EL (cell line): ENCODE measurements at regions not wholly inside any gene's neighbourhood (a gene's known extent, or its start where the extent isn't known, plus 50 kb on each side); places are given as distances from the start of the nearest gene placed in this dataset.

Experiments used
- DNase-seq: peaks from one replicate; pipeline ENCODE4 v3.0.0-alpha.2; 2016

DNA sequence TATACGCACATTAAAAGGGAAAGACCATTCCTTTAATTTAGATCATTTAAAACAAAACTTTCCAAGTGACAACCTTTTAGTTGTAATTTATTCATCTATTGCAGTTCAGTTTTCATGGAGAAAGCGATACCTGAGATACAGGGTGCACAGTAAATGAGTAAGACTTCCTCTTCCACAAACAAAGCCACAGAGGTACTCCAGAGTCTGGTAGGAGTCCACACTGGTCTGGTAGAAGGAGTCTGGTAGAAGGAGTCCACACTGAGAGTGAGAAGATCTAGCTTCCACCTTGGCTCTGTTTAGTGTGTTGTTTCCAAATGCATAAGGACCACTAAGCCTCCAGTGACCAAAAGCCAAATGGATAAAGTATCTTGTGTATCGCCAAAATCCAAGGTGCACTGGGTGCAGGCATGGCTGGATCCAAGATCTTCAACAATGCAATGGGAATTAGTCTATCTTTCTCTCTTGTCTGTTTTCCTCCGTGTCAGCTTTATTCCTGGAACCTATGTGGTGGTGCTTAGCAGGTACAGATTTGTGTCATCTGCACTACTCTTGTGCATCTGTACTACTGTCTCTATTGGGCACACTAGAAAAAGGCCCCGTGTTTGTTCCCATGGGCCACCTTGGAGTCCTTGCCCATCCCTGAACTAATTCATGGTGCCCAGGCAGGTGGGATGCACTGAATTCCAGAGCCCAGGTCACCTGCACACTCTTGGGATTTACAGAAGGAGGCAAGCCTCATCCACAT lies 331.1 kb downstream of the BCL11B start:
- no peak for DNase-seq

DNA sequence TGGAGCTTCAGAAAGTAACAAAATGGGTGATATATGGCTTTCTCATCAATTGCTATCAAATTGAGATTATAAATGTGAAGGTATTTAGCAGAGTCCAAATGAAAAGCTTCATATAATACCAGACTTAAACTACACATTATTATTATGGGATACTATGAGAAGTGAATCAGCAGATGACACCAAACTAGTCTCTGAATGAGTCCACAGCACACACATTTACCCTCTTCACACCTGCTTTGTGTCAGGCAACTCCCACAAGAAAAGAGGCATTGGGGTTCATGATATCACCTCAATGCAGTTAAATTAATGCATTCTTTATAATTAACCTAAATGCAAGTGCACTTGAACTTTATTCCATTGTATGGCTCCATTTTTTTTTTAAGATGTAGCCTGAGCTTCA lies 330.5 kb downstream of the BCL11B start:
- DNase-seq: no peak

DNA sequence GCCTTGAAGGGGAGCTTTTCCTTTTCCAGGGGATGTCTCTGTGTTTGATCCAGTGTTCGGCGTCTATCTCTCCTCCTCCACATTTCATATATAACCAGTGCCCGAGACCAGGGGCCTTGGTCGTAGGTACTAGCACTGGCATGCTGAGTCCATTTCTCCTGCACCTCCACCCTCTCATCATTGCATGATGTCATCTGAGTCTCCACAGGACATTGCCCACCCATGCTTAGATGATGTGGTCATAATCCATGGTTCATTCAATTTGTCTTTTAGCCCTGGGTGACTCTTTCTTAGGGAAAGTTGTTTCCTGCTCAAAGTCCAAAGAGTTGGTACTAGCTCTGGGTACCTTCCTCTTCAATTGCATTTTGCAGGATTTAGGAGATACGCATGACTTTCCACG lies 328.1 kb downstream of the BCL11B start:
- DNase-seq: no peak

DNA sequence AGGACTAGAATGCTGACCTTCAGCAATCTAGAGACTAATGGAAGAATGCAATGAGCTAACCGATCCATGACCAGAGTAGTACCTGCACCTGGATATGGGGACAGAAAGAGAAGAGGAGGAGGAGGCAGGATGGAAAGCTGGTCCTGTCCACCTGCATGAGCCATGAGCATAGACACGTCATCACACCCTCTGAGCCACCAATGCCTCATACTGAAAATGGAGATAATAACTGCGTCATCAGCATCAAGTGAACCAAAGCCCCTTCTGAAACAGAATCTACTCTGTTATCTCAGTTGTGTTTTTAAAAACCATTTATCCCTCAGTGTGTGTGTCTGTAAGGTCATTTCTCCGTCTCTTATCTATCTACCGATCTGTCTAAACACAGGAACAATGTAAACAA lies 327.0 kb downstream of the BCL11B start:
- DNase-seq: no peak

DNA sequence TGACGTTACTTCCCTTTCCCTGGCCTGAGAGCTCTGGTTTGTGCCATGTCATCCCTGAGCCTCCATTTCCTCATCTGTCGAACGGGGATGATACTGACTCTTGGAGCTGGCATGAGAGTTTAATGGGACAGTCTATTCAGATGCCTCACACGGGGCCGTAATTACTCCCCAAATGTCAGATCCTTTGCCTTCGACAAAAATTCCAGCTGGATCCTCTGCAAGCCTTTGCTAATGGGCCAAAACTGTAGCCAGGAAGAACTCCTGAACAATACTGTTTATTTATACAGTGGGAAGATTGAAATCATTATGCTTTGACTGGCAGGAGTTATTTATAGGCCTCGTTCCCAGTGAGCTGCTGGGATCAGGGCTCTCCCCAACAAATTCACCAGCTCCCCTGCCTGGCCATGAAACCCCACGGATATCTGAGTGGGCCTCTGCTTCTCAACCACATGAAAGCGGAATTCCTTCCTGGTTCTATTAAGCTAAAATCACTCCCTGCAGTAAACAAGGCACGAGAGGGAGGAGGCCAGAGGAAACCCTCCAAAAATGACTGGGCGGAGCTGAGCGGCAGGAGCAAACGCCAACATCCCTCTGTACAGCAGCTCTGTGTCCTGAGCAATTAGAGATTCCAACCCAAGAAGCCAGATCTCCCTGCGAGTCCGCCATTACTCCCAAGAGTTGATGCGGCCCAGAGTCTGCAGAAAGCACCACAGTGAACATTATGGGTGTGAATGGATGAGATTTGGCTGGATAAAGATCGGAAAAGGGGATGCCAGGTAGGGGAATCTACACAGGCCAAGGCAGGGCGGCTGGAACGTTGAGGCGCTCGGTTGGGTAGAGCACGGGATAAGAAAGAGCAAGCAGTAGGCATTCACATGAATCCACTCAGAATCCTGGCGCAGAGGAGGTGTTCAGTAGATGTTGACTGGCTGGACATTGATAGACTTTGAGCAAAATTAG lies 326.1 kb downstream of the BCL11B start:
- no peak for DNase-seq

DNA sequence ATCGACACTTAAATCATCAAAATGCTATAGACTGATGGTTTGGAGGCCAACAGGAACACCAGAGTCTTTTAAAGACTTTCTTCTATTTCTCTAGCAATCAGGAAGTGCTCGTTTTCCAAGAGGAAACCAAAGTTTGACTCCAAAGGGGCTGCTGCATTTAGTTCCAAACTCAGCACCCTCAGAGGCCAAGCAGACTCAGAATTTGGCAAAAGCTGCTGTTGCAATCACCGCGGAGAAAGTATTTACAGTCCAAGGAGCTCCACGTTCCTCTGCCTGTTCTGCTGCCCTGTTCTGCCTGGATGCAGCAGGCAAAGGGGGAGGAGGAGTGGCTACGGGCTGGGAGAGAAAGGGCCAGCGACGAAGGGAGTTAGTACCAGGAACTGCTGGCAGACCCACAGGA lies 325.1 kb downstream of the BCL11B start:
- no peak for DNase-seq

DNA sequence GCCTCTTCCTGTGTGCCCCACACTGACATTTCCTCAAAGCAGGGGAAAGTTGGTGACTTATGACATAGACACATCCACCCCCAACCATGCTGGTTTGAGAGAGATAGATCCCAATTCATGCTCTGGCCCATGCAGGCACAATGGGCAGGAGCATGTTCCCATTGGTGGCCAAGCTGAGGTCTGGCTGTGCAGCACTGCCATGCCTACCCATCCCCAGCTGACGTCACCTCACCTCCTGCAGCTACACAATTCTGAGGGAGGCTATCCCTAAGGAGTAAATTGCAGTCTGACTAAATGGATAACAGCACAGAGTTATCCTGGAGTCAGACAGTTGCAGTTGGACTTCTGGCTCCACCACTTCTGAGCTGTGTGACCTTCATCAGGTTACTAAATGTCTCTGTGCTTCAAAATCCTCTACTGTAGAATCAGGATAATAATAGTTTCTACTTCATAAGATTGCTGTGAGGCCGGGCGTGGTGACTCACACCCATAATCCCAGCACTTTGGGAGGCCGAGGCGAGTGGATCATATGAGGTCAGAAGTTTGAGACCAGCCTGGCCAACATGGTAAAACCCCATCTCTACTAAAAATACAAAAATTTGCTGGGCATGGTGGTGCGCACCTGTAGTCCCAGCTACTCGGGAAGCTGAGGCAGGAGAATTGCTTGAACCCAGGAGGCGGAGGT lies 323.9 kb downstream of the BCL11B start:
- DNase-seq: no peak

DNA sequence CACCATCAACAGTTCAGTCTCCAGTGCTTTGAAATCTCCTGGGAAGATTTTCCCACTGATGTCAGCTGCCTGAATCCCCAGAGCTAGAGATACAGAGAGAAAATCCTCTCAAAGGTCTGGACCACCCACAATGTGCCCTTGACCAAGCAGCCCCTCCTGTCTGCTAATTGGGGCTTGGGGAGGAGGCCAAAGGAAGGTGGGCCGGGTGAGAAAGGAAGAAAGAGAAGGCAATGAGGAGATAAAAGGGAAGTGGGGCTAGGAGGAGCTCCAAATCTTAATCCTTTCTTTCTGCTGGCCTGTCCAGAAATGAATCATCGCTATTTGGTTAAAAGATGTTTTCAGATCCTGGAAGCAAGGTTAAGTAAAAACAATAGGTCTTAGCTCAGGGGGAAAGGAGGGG lies 322.9 kb downstream of the BCL11B start:
- no peak for DNase-seq

DNA sequence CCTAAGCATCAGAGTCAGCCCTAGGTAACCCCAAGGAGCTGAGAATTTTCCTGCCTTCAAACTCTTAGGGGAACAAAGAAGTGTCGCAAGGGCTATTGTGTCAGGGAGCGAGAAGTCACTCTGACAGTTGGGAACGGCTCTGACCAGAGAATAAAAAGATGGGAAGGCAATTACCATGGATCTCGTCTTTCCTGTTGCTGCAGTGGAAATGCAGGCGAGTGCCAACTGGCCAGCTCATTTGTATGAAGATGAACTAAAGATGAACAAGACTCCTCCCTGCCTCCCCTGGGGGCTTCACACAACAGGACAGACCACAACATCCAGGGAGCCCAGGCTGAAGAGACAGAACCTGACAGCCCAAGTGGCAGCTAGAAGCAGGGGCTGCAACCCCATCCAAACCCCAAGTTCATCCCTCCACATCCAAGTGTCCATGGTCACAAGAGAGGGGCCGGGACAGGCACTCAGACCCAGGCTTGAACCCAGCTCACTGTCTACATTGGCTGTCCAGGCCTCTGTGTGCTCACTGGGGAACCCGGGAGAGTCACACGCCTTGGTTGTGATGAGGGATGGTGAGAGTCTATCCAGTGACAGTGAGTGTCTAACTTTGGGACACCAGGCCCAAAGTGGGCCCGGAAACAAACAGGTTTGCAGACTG lies 322.4 kb downstream of the BCL11B start:
- DNase-seq: no peak

DNA sequence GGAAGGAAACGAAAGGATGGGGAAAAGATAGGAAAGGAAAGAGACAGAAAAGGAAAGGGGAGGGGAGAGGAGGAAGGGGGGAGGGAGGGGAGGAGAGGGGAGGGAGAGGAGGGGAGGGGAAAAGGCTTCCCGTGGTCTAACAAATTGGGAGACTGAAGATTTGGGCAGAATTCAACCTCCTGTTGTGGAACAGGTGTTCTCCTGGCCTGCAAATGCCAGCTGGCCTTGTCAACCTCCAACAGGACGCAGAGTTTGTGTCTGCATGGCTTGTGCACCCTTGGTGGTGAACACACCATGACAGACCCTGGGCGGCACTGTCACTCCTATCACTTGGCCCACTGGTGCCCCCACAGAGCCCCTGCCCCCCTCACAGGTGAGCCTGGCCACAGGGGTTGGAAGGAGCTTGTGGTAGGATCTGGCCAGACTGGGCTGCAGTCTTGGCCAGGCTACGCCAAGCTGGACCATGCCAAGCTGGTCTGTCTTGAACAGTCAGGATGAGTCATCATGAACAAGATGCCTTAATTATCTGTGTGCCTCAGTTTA lies 321.6 kb downstream of the BCL11B start:
- DNase-seq: no peak

DNA sequence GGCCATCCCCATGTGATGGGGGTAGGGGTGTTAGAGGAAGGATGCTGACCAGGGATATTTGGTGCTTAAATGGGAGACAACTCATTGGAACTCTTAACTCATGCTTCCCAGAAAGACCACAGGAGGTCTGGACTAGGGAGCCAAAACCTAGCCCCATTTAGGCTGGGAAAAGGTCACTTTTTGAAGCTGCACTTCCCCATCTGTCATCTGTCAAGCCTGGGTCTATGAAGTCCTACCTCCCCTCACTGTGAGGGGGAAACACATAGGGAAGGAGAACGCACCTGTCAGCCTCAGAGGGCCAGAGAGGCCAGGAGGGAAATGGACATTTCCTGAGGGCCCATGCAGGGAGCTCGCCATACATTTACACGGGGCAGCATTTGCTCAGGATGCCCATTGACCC lies 321.0 kb downstream of the BCL11B start:
- no peak for DNase-seq

DNA sequence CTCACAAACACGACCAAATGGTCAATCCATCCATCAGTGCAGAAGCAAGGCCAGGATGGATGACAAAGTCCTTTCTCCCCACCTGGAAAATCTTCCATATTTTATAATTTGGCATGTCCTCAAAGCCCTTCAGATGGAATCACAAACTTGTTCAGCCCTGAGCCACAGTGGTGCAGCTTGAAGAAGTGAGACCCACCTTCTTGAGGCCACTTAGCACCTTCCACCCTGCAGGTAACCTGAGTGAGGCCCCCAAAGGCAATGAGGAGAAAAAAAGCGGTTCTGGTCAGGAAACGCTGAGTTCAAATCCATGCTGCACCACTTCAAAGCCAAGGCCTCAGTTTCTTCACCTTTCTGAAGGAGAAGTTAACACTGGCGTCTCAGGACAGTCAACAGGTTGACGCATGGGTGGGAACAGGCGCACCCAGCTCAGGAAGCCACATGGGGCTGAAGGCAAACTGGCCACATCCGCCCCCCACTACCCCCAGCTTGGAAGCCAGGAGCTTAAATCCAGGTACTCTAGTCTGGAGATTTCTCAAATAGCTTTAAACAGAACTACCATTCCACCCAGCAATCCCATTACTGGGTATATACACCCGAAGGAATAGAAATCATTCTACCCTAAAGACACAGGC lies 320.4 kb downstream of the BCL11B start:
- DNase-seq: no peak

DNA sequence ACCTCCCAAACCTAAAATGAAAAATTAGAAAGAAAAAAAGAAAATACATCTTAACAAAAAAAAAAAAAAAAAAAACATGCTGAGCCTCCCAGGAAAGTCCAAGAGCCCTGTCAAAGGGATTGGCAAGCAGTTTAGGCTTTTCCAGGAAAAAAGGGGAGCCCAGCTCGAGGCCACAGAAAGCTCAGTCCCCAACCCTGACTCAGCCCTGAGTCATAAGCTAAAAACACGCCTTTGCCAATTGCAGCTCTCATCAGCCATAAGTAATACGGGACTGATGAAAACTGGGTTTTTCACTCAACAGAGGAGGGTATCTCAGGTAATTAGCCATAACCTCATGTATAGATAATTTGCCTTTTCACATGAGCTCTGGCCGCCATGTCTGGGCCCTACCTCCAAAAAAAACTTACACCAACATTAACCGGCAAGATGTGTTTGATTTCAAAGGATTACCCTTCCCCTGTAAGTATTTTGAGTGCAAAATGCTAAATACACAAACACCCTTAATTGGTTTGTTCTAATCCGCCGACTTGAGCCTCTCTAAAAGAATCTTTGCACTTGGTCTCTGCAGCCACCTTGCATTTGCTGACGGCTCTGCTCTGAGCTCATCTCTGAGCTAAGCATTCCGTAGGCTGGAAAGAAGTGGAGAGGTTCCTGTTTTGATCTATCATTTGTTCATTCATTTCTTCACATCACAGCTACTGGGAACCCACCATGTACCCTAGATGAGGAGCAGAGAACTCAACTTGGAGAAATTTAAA lies 319.2 kb downstream of the BCL11B start:
- no peak for DNase-seq

DNA sequence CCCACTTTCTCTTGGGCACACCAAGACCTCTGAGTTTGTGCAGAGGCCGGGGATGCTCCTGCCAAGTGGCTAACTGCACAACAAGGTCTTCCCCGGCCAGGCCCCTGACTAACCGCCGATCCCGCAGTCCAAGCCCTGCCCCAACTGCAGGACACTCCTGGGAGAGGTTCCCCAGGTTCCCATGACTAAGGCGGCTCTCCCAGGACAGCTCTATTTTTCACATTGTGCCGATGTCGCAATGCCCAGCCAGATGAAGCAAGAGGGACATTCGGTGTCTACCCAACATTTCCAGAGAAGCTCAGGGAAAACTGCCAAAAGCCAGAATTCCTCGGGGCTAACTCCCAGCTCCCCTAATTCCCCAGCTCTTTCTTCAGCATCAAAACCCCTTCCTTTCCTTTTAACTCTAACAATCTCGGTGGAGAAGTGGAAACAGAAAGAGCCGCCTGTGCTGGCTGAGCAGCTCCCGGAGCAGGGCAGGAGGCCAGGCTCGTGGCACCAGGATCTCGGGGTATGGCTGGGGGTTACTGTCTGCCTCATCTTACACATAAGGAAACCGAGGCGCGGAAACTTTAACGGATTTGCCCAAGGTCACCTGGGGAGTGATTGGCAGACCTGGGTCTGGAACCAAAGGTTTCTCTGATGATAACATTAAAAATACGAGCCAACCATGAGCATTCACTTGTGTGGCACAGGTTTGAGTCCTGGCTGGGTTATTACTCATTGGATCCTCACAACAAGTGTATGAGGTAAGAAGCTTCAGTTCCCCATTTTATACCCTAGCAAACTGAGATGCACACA lies 318.2 kb downstream of the BCL11B start:
- no peak for DNase-seq

DNA sequence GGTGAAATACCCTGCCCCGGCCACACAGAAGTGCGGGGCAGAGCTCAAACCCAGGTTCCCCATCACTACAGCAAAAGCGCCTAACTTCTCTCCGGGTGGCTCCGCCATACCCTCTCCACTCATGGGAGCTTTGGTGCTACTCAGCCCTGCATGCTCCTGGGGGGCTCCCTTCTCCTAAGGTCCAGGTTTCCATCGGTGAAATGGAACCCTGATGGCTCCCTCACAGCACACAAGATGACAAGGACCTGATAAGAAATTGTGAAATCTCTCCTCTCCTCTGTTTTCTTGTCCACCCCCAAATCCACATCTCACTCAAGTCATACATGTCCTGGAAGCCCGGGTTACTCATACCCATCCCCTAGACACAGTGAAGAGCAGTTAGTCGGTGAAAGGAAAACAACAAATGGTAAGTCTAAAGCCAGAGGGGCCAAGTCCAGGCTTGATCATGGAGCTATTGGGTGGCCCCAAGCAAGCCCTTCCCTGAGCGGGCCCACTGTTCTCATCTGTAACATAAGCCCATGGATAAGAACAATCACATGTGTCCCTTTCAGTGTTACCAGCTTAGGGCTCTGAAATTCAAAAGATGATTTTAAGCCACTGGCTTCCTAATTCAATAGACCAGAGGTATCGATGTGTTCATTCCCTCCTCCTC lies 317.5 kb downstream of the BCL11B start:
- DNase-seq: no peak

DNA sequence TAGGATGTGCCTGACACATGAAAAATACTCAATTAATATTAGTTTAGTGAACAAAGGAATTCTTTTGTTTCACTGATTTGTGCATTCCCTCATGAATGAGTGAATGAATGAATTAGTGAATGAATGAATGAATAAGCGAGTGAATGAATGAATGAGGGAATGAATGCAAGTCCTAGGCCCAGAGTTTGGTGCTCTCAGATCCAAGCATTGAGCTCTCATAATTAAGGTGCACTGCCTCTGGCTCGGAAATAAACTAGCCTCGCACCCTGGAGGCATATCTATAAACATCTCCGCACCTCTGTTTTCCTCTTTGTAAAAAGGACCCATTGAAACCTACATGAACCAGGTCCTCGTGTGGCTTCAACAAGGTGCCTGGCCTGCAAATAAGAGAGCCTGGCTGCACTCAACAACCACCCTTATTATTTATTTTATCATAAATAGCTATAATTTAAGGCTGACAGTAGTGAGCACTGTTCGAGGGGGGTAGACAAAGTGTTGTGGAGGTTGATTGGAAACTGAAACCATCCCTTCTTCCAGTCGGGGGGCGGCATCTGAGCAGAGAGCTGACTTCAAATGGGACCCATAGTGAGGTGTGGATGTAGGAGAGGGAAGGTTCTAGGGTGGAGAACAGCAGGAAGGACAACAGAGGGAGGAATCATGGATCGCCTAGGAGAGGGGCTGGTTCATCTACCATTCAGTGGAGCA lies 316.8 kb downstream of the BCL11B start:
- DNase-seq: no peak

DNA sequence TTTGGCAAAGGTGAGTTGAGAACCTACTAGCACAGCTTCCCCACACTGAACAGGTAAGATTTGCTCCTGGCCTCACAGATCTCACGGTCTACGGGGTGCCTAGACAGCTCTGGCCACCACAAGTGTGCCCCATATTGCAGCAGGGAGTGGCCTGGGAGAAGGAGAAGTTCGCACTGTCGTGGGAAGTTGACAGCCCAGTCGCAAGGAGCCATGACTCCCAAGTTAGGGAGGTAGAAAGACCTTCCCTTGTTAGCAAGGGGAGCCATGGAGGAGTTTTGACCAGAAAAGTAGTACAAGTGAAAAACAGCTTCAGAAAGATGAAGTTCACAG lies 316.3 kb downstream of the BCL11B start:
- DNase-seq: no peak

DNA sequence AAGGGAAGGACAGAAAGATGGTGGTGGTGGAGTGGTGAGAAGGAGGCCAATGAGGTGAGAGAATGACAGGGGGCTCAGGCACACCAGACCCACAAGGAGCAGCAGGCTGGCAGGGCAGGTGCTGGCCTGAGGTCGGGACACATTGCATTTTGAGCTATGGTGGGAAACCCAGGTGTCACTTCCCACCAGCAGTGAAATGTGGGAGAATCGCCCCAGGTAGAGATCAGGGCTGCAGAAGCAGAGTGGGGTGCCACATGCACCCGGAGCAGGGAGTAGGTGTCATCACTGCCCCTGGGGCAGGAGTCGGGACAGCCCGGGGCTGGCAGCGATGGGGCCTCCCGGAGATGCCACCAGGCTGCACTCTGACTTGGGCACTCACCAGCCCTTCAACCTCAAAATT lies 315.8 kb downstream of the BCL11B start:
- DNase-seq: no peak

DNA sequence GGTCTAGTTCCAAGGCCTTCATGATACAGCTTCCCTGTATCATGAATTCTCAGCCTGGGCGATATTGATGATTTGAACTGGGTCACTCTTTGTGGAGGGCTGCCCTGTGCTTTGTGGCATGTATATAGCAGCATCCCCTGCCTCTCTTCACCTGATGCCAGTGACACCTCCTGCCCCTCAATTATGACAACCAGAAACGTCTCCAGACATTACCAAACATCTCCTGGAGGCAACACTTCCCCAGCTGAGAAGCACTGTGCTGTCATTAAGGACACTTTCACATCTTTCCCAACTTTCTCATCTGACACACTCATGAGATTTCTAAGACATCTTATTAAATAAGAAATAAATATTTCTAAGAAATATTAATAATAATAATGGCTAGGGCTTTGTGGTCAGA lies 315.3 kb downstream of the BCL11B start:
- DNase-seq: no peak
